ENCODE measurements at regions not wholly inside any gene's neighbourhood (a gene's known extent, or its start where the extent isn't known, plus 50 kb on each side); places are given as distances from the start of the nearest gene placed in this dataset.
"Not testable (repeated sequence)": the region's sequence is repeated elsewhere in the genome, so short reads cannot be mapped to it uniquely, and the experiment has no call there.

DNA sequence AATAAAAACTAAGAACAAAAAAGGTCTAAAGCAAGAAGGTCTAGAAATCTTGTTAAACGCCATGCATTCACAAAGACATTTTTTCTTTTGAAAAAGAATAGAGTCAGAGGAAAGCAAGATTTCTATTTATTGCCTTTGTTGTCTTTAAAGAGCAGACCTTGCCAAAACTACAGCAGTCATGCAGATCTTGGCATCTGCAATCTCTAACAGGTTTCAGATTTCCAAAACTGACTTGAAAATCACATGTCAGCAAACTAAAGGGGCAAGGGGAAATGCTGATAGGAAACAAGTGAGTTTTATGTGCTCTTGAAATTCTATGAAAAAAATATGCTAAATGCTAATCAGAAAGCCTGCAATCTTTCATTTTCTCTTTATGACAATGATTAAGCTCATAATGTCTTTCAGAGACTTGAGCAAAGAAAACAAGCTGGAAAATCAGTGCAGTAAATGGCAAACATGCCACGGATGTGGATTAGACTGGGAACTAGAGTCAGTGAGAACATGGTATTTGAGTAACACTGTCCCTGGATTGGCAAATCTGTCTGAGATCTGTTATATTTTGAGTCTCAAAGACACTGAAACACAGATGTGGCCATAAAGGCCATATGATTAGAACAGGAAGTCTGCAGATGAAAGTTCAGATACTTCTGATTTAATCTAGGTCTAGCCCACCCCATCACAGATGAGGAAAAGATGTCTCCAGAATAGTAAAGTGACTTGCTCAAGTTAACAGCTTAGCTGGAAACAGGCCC, 361.4 kb upstream of the RPS23 start:
- CTCF ChIA-PET = interaction anchor here (1.0 kb wide), 1 partner anchor 925 kb away, joined by 3 read pairs; no protein-coding TSS in a partner anchor
- DNase-seq (ENCODE audit: low read depth, low spot score) = no peak
- TF ChIP-seq, protein P1, sequence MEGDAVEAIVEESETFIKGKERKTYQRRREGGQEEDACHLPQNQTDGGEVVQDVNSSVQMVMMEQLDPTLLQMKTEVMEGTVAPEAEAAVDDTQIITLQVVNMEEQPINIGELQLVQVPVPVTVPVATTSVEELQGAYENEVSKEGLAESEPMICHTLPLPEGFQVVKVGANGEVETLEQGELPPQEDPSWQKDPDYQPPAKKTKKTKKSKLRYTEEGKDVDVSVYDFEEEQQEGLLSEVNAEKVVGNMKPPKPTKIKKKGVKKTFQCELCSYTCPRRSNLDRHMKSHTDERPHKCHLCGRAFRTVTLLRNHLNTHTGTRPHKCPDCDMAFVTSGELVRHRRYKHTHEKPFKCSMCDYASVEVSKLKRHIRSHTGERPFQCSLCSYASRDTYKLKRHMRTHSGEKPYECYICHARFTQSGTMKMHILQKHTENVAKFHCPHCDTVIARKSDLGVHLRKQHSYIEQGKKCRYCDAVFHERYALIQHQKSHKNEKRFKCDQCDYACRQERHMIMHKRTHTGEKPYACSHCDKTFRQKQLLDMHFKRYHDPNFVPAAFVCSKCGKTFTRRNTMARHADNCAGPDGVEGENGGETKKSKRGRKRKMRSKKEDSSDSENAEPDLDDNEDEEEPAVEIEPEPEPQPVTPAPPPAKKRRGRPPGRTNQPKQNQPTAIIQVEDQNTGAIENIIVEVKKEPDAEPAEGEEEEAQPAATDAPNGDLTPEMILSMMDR (IDR thresholded peaks at IDR 0.05; ENCODE audit: insufficient read depth, low read length, missing control alignments) = no peak
- POLR2A ChIA-PET = no interaction called here
- no peak overlapping the region for H3K4me3 ChIP-seq (ENCODE audit: low read depth, low read length)

DNA sequence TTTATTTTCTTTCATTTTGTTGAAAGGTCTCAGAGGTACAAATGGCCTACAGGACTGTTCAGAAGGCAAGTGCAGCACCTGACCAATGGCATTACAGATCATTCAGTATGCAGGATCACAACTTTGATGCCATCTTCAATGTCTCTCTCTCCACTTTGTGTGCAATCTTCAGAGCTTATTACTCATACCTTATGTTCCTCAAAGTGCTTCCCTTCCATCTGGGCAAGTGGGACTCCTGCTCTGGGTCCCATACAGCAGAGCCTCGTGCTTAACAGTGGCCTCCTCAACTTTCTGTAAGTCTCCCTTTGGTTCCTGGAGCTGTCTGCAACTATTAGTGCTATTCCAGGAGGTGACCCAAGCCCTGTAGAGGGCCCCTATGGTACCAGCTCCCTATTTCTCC, 358.4 kb upstream of the RPS23 start:
- ChIA-PET POLR2A (no interaction called here), CTCF (interaction anchor here (0.9 to 1.6 kb wide), 4 partner anchors 272 to 794 kb away, joined by 3 to 8 read pairs (median 6); no protein-coding TSS in a partner anchor)
- no peak overlapping the region for H3K4me3 ChIP-seq (ENCODE audit: low read depth, low read length)
- TF ChIP-seq, protein P1 (IDR thresholded peaks at IDR 0.05; ENCODE audit: insufficient read depth, low read length, missing control alignments) = no peak
- DNase-seq (ENCODE audit: low read depth, low spot score) = no peak

DNA sequence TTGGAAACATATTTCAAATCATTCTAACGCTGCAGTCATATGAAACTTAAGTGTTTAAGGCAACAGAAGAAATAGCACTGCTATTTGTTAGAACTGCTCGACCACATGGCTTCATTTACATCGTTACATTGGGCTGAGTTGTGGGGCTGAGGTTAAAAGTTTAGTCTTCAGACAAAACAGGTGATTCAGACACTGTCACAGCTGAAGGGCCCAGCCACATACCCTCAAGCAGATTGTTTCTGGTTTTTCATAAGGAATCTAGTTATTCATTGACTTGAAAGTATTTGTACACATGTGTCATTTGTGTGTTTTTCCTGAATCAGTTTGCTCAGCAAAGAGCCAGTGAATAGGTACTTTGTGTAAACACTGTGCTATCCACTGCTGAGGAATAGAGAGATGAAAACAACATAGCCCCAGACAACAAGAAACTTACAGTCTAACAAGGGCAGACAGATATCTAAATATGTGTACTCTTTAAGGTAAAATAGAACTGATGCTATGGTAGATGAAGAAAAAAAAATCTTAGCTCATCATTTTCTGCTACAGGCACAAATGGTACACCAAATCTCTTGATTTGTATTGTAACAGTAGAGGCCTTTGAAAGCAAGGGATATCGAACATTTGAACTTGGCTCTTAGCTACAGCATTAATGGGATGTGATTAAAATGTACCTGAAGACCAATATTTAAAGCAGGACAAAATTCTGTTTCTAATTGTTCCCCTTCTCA, 357.6 kb upstream of the RPS23 start:
- POLR2A ChIA-PET = interaction anchor here (1.1 kb wide), 1 partner anchor 12 kb away, joined by 3 read pairs; no protein-coding TSS in a partner anchor
- CTCF ChIA-PET = interaction anchor here (0.6 to 1.6 kb wide), 5 partner anchors 271 to 923 kb away, joined by 3 to 8 read pairs (median 4); no protein-coding TSS in a partner anchor
- DNase-seq (ENCODE audit: low read depth, low spot score) = peak; percentile 51
- TF ChIP-seq, protein P1 (IDR thresholded peaks at IDR 0.05; ENCODE audit: insufficient read depth, low read length, missing control alignments) = no peak
- no peak overlapping the region for H3K4me3 ChIP-seq (ENCODE audit: low read depth, low read length)

DNA sequence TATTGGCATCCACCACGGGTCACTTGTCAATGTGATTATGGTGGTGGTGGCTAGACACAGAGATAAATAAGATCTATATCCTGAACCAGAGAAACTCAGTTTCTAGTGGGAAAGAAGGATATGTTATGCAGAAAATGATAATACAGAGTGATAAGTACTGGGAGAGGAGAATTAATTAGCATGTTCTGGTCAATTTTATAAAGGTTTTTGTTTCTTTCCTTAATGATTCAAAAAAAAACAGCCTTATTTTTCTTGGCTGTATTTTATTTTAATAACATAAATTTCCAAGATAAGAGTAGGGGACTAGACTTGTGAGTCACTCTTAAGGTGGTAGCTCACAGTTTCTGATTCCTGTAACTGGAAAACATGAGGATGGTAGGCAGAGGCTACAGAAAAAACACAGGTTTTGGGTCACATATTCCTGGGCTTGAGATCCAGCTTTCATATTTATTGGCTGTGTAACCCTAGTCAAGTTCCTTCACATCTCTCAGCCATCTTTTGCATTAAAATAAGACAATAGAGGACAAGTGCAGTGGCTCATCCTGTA, 350.3 kb upstream of the RPS23 start:
- TF ChIP-seq, protein P1 (IDR thresholded peaks at IDR 0.05; ENCODE audit: insufficient read depth, low read length, missing control alignments) = no peak
- DNase-seq (ENCODE audit: low read depth, low spot score) = no peak
- ChIA-PET POLR2A (no interaction called here), CTCF (interaction anchor here (1.3 to 1.4 kb wide), 2 partner anchors 10 to 315 kb away, joined by 3 read pairs; no protein-coding TSS in a partner anchor)
- no peak overlapping the region for H3K4me3 ChIP-seq (ENCODE audit: low read depth, low read length)

DNA sequence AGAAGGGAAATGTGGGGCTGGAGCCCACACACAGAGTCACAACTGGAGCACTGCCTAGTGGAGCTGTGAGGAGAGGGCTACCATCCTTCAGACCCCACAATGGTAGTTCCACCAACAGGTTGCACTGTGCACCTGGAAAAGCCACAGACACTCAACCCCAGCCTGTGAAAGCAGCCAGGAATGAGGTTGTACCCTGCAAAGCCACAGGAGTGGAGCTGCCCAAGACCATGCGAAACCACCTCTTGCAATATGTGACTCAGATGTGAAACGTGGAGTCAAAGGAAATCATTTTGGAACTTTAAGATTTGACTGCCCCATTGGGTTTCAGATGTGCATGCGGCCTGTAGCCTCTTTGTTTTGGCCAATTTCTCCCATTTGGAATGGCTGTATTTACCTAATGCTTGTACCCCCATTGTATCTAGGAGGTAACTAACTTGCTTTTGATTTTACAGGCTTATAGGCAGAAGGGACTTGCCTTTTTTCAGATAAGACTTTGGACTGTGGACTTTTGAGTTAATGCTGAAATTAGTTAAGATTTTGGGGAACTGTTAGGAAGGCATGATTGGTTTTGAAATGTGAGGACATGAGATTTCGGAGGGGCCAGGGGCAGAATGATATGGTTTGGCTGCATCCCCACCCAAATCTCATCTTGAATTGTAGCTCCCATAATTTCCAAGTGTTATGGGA, 348.9 kb upstream of the RPS23 start:
- H3K4me3 ChIP-seq (ENCODE audit: low read depth, low read length); POLR2A ChIA-PET; DNase-seq (ENCODE audit: low read depth, low spot score): not testable (repeated sequence)
- CTCF ChIA-PET = interaction anchor here (1.4 kb wide), 1 partner anchor 314 kb away, joined by 3 read pairs; no protein-coding TSS in a partner anchor

DNA sequence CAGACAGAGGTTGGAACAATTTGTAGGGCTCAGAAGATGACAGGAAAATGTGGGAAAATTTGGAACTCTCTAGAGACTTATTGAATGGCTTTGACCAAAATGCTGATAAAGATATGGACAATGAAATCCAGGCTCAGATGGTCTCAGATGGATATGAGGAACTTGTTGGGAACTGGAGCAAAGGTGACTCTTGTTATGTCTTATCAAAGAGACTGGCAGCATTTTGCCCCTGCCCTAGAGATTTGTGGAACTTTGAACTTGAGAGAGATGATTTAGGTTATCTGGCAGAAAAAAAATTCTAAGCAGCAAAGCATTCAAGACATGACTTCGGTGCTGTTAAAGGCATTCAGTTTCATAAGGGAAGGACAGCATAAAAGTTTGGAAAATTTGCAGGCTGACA, 347.9 kb upstream of the RPS23 start:
- DNase-seq (ENCODE audit: low read depth, low spot score); CTCF ChIA-PET; POLR2A ChIA-PET; H3K4me3 ChIP-seq (ENCODE audit: low read depth, low read length): not testable (repeated sequence)
